HG03460 (cell line): ENCODE measurements at regions not wholly inside any gene's neighbourhood (a gene's known extent, or its start where the extent isn't known, plus 50 kb on each side); places are given as distances from the start of the nearest gene placed in this dataset.

Source experiments
- ATAC-seq: cut with Tn5 transposase; IDR thresholded peaks from one replicate; pipeline ENCODE4 v1.9.1; 2021; ENCODE audit not compliant: unreplicated experiment

DNA sequence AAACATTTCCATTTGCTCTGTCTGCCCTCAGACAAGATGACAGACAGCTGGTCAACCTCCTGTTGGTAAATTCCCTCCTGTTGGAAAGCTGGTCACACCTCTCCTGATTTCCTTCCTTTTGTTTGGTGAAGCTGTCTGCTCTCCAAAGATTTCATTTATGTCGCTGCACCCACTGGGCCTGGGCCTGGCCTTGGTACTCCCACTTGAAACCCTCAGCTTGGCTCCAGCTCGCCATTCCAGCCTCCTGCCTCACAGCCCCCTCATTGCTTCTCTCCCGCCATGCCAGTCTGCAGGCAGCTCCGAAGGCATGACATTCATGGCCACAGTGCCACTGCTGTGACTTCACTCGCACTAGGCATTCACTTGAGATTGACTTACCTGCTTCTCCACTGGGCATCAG, 451.8 kb downstream of the VRK1 start:
- no peak for ATAC-seq

DNA sequence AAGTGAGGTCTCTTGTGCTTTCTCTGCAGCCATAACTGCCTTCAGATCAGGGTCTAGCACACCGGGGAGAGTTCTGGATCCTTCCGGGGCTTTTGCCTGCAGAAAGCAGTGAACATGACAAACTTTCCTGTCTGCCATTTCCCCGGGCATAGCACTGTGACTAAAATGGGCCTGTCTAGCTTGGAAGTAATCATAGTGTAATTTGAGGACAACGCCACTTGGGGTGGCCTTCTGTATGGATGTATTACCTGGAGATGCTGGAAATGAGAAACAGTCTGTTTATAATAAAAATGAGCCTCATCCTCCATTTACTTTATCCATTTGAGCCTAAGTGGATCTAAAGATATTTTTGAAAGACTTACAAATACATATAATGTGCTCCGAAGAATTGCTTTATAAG, 453.7 kb downstream of the VRK1 start:
- no peak for ATAC-seq

GRCh38 chr14:97251491-97252155, 454.4 kb downstream of the VRK1 start:
- no peak for ATAC-seq

DNA sequence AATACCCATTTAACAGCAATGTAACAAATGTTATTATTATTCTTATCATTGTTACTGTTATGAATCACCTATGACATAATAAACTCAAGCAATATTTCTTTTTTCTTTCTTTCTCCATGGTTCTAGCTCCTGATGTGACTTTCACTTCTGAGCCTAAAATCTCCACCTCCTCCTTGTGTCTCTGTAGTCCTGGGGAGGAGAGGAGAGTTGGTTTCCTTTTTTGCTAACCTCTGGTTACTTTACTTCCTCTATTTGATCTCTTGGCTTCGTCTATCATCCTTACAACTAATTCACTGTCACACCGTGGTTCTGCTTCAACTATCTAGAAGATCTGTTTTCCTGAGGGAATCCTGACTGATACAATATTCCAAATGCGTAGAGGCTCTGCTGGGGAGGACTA, 456.6 kb downstream of the VRK1 start:
- no peak for ATAC-seq

GRCh38 chr14:97262336-97262735, 465.2 kb downstream of the VRK1 start:
- ATAC-seq, result no peak

DNA sequence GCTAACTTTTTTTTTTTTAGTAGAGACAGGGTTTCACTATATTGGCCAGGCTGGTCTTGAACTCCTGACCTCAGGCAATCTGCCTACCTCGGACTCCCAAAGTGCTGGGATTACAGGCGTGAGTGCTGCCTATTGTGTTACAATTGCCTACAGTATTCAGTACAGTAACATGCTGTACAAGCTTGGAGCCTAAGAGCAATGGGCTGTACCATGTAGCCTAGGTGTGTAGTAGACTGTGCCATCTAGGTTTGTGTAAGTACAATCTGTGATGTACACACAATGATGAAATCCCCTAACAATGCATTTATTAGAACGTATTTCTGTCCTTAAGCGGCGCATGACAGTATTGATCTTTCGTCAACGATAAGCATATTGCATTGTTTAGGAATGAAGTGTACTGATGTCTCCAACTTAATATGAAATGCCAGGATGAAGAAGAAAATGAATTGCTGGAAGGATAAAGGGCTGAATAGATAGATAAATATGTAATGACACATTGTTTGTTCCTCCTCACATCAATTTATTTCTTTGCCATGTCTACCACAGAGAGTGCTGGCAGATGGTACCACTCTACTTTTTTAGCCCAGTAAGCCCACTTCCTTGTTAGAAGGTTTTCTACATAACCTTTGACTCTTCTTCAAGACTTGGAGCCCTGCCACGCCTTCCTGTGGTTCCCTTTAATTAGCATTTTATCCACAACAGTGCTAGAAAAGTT, 467.5 kb downstream of the VRK1 start:
- no peak for ATAC-seq

GRCh38 chr14:97266653-97267052, 469.5 kb downstream of the VRK1 start:
- no peak for ATAC-seq

GRCh38 chr14:97267509-97267908, 470.3 kb downstream of the VRK1 start:
- no peak for ATAC-seq

GRCh38 chr14:97268097-97268496, 470.9 kb downstream of the VRK1 start:
- ATAC-seq, result no peak

GRCh38 chr14:97270308-97270707, 473.1 kb downstream of the VRK1 start:
- no peak for ATAC-seq

- ATAC-seq, result no peak
These were observed 474.3 kb downstream of the VRK1 start for GRCh38 chr14:97271451-97271960.

- no peak for ATAC-seq
These were observed 476.4 kb downstream of the VRK1 start for GRCh38 chr14:97273540-97273939.

GRCh38 chr14:97274626-97275025, 477.4 kb downstream of the VRK1 start:
- no peak for ATAC-seq

DNA sequence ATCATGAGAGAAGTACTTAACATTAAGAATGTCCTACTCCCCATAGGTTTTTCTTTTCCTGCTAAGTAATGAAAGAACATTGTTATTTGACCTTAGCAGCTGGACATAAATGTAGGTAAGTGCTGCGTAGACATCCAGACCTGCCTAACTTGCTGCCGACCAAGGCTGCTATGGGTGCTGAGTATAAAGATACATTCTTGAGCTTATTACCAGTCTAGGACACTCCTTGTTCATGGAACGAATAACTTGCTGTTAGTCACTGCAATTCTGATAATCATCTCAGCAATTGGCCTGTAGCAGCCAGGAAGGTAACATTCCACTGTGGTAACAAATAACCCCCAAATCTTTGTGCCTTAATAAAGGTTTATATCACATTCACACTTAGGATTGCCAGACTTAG, 478.1 kb downstream of the VRK1 start:
- ATAC-seq, result no peak

- ATAC-seq, result no peak
These were observed 479.4 kb downstream of the VRK1 start for GRCh38 chr14:97276573-97276972.

GRCh38 chr14:97277711-97278110, 480.5 kb downstream of the VRK1 start:
- no peak for ATAC-seq

DNA sequence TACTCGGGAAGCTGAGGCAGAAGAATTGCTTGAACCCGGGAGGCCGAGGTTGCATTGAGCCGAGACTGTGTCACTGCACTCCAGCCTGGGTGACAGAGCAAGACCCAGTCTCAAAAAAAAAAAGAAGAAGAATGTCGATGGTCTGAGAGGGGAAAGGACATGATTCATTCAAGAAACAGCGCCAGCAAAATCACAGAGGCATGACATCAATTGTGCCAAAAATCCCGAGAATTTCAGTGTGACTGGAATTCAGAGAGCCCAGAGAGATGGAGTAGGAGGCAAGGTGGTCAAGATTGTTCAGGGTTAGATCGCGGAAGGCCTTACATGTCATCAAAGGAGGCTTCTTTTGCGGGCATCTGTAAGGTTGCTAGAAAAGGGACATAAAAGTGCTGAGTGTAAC, 483.3 kb downstream of the VRK1 start:
- ATAC-seq, result no peak

DNA sequence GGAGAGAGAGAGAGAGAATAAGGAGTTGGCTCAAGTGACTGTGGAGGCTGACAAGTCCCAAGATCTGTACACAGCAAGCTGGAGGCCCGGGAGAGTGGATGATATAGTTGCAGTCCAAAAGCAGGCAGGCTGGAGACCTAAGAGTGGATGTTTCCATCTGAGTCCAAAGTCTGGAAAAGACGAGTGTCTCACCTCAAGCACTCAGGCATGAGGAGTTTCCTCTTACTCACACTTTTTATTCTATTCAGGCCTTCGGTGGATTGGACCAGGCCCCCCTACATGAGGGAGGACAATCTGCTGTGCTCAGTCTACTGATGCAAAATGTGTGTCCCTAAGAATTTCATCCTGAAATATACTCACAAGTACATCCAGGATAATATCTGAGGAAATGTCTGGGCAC, 484.6 kb downstream of the VRK1 start:
- ATAC-seq, result no peak

DNA sequence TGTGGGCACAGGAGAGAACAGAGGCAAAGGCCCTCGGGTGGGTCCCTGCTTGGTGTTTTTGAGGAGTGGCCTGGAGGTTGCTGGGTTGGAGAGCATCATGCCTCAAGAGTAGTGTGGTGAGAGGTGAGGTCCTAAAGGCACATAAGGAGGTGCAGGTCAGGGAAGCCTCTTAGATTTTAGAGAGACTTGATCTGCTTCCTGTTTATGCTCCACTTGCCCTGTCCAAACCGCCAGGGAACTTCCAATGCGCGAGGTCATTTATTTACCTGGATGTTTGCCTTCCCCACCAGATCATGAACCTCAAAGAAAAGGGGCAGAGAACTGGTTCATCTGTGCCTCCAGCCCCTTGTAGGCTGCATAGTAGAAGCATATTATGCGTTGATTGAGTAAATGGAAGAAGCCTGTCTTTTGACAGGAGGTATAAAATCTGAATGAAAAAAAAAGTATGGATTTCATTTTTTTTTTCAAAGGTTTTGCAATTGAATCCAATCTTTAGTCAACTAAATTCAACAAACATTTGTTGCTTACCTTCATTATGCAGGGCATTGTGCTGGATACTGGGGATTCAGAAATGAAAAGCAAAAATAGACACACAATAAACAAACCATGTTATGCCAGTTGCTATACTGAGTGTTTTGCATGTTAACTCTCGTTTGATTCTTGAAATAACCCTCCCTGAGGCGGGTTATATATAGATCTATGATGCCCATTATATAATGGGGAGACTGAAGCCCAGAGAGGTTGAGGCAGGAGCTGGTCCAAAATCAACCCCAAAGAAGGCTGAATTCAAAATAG, 485.2 kb downstream of the VRK1 start:
- ATAC-seq, result no peak

GRCh38 chr14:97283005-97283403, 485.8 kb downstream of the VRK1 start:
- no peak for ATAC-seq

DNA sequence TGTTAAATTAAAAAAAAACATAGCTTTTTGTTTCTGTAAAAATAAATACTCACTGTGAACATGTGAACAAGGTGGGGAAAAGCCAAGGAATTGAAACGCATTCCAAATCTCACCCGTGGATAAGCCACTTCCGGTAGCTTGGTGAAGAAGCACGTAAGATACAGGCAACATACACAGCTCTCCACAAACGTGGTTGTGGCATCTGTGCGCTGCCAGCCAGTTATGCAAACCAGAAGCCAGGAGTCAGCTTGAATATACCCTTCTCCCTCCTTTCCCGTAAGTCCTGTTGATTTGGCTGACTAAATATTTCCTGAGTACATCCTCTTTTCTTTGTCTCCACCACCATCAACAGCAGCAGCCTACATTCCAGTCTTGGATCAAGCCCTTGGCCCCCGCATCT, 486.2 kb downstream of the VRK1 start:
- no peak for ATAC-seq

- ATAC-seq, result no peak
These were observed 486.7 kb downstream of the VRK1 start for GRCh38 chr14:97283841-97284240.
